ENCODE measurements at regions not wholly inside any gene's neighbourhood (a gene's known extent, or its start where the extent isn't known, plus 50 kb on each side); places are given as distances from the start of the nearest gene placed in this dataset.

DNA sequence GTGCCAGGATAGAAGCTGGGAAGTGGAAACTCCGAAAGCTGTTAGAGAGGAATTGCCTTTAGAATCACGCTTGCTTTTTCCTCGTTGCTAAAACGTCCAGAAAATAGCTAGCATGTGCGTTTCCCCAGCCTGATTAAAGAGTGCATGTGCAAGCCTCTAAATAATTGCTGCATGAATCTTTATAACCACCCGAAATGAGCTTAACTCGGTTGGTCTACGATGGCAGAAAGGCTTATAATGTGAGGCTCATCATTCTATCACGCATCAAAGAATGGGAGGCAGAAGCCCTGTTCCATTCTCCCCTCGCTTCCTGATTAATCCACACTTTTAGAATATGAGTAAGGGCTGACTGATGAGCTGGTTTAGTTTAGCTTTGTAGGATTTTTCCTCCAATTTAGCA is 394.6 kb upstream of the WWC1 start:
- Mint-ChIP-seq H3K27ac (no peak overlapping the region), H3K4me1 (peaks cover 15% of the 10 kb centered on the region), H3K36me3 (ENCODE audit: low read depth) (no peaks in the 10 kb centered on the region), H3K27me3 (ENCODE audit: insufficient read depth) (peaks cover 7% of the 10 kb centered on the region), H3K9me3 (no peaks in the 10 kb centered on the region), H3K4me3 (no peak overlapping the region)
- Histone ChIP-seq H3K9ac (ENCODE audit: extremely low read depth, low read length, poor library complexity, severe bottlenecking) (no peak overlapping the region), H3K27me3 (ENCODE audit: control insufficient read depth, insufficient read depth, low read length, poor library complexity, severe bottlenecking) (no peaks in the 10 kb centered on the region), H3K36me3 (ENCODE audit: control insufficient read depth, insufficient read depth, low read length) (no peaks in the 10 kb centered on the region), H3K4me1 (ENCODE audit: control insufficient read depth, insufficient read depth, low read length) (no peaks in the 10 kb centered on the region), H3K9me3 (ENCODE audit: control insufficient read depth, low read length) (no peaks in the 10 kb centered on the region), H3K27ac (ENCODE audit: low read depth, low read length) (no peak overlapping the region), H3K4me3 (ENCODE audit: low read length) (no peak overlapping the region)
- 95% methylated on average over 9 to 10 of the region's 10 CpGs for WGBS, 2 experiments (ENCODE audit: insufficient coverage in 1 of 2, insufficient read length in 1 of 2)
- no peak for DNase-seq
- TF ChIP-seq, protein P1, sequence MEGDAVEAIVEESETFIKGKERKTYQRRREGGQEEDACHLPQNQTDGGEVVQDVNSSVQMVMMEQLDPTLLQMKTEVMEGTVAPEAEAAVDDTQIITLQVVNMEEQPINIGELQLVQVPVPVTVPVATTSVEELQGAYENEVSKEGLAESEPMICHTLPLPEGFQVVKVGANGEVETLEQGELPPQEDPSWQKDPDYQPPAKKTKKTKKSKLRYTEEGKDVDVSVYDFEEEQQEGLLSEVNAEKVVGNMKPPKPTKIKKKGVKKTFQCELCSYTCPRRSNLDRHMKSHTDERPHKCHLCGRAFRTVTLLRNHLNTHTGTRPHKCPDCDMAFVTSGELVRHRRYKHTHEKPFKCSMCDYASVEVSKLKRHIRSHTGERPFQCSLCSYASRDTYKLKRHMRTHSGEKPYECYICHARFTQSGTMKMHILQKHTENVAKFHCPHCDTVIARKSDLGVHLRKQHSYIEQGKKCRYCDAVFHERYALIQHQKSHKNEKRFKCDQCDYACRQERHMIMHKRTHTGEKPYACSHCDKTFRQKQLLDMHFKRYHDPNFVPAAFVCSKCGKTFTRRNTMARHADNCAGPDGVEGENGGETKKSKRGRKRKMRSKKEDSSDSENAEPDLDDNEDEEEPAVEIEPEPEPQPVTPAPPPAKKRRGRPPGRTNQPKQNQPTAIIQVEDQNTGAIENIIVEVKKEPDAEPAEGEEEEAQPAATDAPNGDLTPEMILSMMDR (conservative IDR thresholded peaks at IDR 0.05) = no peak

DNA sequence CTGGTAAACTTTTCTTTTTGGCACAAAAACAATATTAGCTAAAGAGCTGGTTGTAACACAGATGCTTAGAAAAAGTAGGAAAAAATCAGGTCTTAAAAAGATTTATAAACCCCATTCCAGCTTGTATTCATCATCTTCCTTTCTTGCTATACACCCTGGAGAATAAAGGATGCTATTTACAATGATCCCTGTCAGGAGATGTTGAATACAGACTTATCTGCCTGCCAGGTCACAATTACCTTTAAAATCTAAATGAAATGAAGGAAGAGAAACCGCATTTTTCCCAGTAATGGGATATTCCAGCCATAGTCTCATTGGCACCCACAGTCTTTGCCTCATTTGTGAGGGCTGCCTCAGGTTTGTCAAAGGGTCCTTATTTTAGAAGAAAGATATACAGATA is 394.1 kb upstream of the WWC1 start:
- Mint-ChIP-seq H3K4me3 (no peak overlapping the region), H3K4me1 (peaks cover 21% of the 10 kb centered on the region), H3K9me3 (no peaks in the 10 kb centered on the region), H3K27ac (no peak overlapping the region), H3K36me3 (ENCODE audit: low read depth) (no peaks in the 10 kb centered on the region), H3K27me3 (ENCODE audit: insufficient read depth) (peaks cover 7% of the 10 kb centered on the region)
- H3K4me1 ChIP-seq (ENCODE audit: control insufficient read depth, insufficient read depth, low read length) = peaks cover 3% of the 10 kb centered on the region
- no peak overlapping the region for H3K27ac ChIP-seq (ENCODE audit: low read depth, low read length)
- H3K36me3 ChIP-seq (ENCODE audit: control insufficient read depth, insufficient read depth, low read length) = no peaks in the 10 kb centered on the region
- H3K4me3 ChIP-seq (ENCODE audit: low read length) = no peak overlapping the region
- no peaks in the 10 kb centered on the region for H3K27me3 ChIP-seq (ENCODE audit: control insufficient read depth, insufficient read depth, low read length, poor library complexity, severe bottlenecking)
- H3K9me3 ChIP-seq (ENCODE audit: control insufficient read depth, low read length) = no peaks in the 10 kb centered on the region
- 91 to 100% methylated on average over 1 of the region's 1 CpG for WGBS, 2 experiments (ENCODE audit: insufficient coverage in 1 of 2, insufficient read length in 1 of 2)
- no peak overlapping the region for H3K9ac ChIP-seq (ENCODE audit: extremely low read depth, low read length, poor library complexity, severe bottlenecking)
- TF ChIP-seq, protein P1 (conservative IDR thresholded peaks at IDR 0.05) = no peak
- DNase-seq = no peak

GRCh38 chr5:167898361-167899042 is 392.9 kb upstream of the WWC1 start:
- no peak overlapping the region for H3K9ac ChIP-seq (ENCODE audit: extremely low read depth, low read length, poor library complexity, severe bottlenecking)
- no peaks in the 10 kb centered on the region for H3K36me3 ChIP-seq (ENCODE audit: control insufficient read depth, insufficient read depth, low read length)
- H3K27ac Mint-ChIP-seq = no peak overlapping the region
- 75 to 77% methylated on average over 6 of the region's 6 CpGs for WGBS, 2 experiments (ENCODE audit: insufficient coverage in 1 of 2, insufficient read length in 1 of 2)
- H3K4me3 Mint-ChIP-seq = no peak overlapping the region
- peaks cover 24% of the 10 kb centered on the region for H3K4me1 Mint-ChIP-seq
- H3K4me1 ChIP-seq (ENCODE audit: control insufficient read depth, insufficient read depth, low read length) = peaks cover 3% of the 10 kb centered on the region
- peaks cover 7% of the 10 kb centered on the region for H3K27me3 Mint-ChIP-seq (ENCODE audit: insufficient read depth)
- TF ChIP-seq, protein P1 (conservative IDR thresholded peaks at IDR 0.05) = no peak
- DNase-seq = no peak
- no peaks in the 10 kb centered on the region for H3K27me3 ChIP-seq (ENCODE audit: control insufficient read depth, insufficient read depth, low read length, poor library complexity, severe bottlenecking)
- no peaks in the 10 kb centered on the region for H3K9me3 Mint-ChIP-seq
- H3K27ac ChIP-seq (ENCODE audit: low read depth, low read length) = no peak overlapping the region
- H3K4me3 ChIP-seq (ENCODE audit: low read length) = no peak overlapping the region
- no peaks in the 10 kb centered on the region for H3K9me3 ChIP-seq (ENCODE audit: control insufficient read depth, low read length)
- no peaks in the 10 kb centered on the region for H3K36me3 Mint-ChIP-seq (ENCODE audit: low read depth)

All from endodermal cell (in vitro differentiated cells).